GM18861 (cell line): ENCODE measurements at regions not wholly inside any gene's neighbourhood (a gene's known extent, or its start where the extent isn't known, plus 50 kb on each side); places are given as distances from the start of the nearest gene placed in this dataset.
"Not testable (repeated sequence)": the region's sequence is repeated elsewhere in the genome, so short reads cannot be mapped to it uniquely, and the experiment has no call there.

ENCODE experiments used
- ATAC-seq: cut with Tn5 transposase; IDR thresholded peaks from one replicate; pipeline ENCODE4 v1.9.1; 2021; ENCODE audit not compliant: unreplicated experiment

GRCh38 chr9:75718677-75719076 lies 171.8 kb upstream of the PCSK5 start:
- no peak for ATAC-seq

GRCh38 chr9:75728391-75728790 lies 162.1 kb upstream of the PCSK5 start:
- no peak for ATAC-seq

- ATAC-seq: no peak
Observed at GRCh38 chr9:75734802-75735201, 155.7 kb upstream of the PCSK5 start.

- ATAC-seq: no peak
Observed at GRCh38 chr9:75739884-75740611, 150.4 kb upstream of the PCSK5 start.

- ATAC-seq: no peak
Observed at GRCh38 chr9:75743855-75744254, 146.6 kb upstream of the PCSK5 start.

GRCh38 chr9:75754080-75754479 lies 136.4 kb upstream of the PCSK5 start:
- ATAC-seq: no peak

GRCh38 chr9:75775166-75775565 lies 115.3 kb upstream of the PCSK5 start:
- no peak for ATAC-seq

- ATAC-seq: no peak
Observed at GRCh38 chr9:75775966-75776691, 114.3 kb upstream of the PCSK5 start.

GRCh38 chr9:75780185-75780584 lies 110.3 kb upstream of the PCSK5 start:
- ATAC-seq: no peak

- no peak for ATAC-seq
Observed at GRCh38 chr9:75788006-75788634, 102.4 kb upstream of the PCSK5 start.

- no peak for ATAC-seq
Observed at GRCh38 chr9:75797085-75797580, 93.3 kb upstream of the PCSK5 start.

GRCh38 chr9:75798505-75798904 lies 92.0 kb upstream of the PCSK5 start:
- no peak for ATAC-seq

GRCh38 chr9:75803130-75803529 lies 87.3 kb upstream of the PCSK5 start:
- ATAC-seq: no peak

GRCh38 chr9:75810063-75810462 lies 80.4 kb upstream of the PCSK5 start:
- no peak for ATAC-seq

GRCh38 chr9:75811692-75812091 lies 78.8 kb upstream of the PCSK5 start:
- ATAC-seq: no peak

- no peak for ATAC-seq
Observed at GRCh38 chr9:75812141-75812540, 78.3 kb upstream of the PCSK5 start.

- no peak for ATAC-seq
Observed at GRCh38 chr9:75814667-75815066, 75.8 kb upstream of the PCSK5 start.

- ATAC-seq: not testable (repeated sequence)
Observed at GRCh38 chr9:75820471-75821115, 69.9 kb upstream of the PCSK5 start.

- no peak for ATAC-seq
Observed at GRCh38 chr9:75823151-75823550, 67.3 kb upstream of the PCSK5 start.

- no peak for ATAC-seq
Observed at GRCh38 chr9:75824816-75825568, 65.5 kb upstream of the PCSK5 start.

- no peak for ATAC-seq
Observed at GRCh38 chr9:75826314-75826713, 64.2 kb upstream of the PCSK5 start.
